GM23248 (cell line): ENCODE measurements at regions not wholly inside any gene's neighbourhood (a gene's known extent, or its start where the extent isn't known, plus 50 kb on each side); places are given as distances from the start of the nearest gene placed in this dataset.
A peak's percentile ranks its signal among the peaks of the same experiment; 100 is the strongest.

Experiments
- DNase-seq: peaks from one replicate; pipeline ENCODE4 v3.0.0-alpha.2; 2015
- H2AFZ ChIP-seq: fragments of 200-600 bp; sonication (generic); 2 replicates; pipeline ENCODE4 v1.6.1; 2016; ENCODE audit warnings: antibody characterized with exemption
- H3F3A ChIP-seq: fragments of 200-600 bp; sonication (generic); 2 replicates; pipeline ENCODE4 v1.6.1; 2016; ENCODE audit warnings: mild to moderate bottlenecking, antibody characterized with exemption, mixed run types; ENCODE audit not compliant: insufficient read depth
- H3K27ac ChIP-seq: fragments of 200-600 bp; sonication (generic); 2 replicates; pipeline ENCODE4 v1.5.1; 2016; ENCODE audit warnings: mild to moderate bottlenecking
- H3K27me3 ChIP-seq: fragments of 200-600 bp; sonication (generic); replicated peaks from 2 replicates; pipeline ENCODE4 v1.6.1; 2016; ENCODE audit warnings: mild to moderate bottlenecking; ENCODE audit not compliant: insufficient read depth
- H3K36me3 ChIP-seq: fragments of 200-600 bp; sonication (generic); 2 replicates; pipeline ENCODE4 v1.6.1; 2016; ENCODE audit warnings: low read depth, mild to moderate bottlenecking
- H3K4me1 ChIP-seq: fragments of 200-600 bp; sonication (generic); 2 replicates; pipeline ENCODE4 v1.6.1; 2016; ENCODE audit warnings: mild to moderate bottlenecking; ENCODE audit not compliant: insufficient read depth
- H3K4me2 ChIP-seq: fragments of 200-600 bp; sonication (generic); one replicate; pipeline ENCODE4 v1.6.1; 2016; ENCODE audit warnings: mild to moderate bottlenecking; ENCODE audit not compliant: unreplicated experiment
- H3K4me3 ChIP-seq: fragments of 200-600 bp; sonication (generic); 2 replicates; pipeline ENCODE4 v1.5.1; 2016; ENCODE audit warnings: mild to moderate bottlenecking
- H3K79me2 ChIP-seq: fragments of 200-600 bp; sonication (generic); 2 replicates; pipeline ENCODE4 v1.6.1; 2016; ENCODE audit warnings: mild to moderate bottlenecking; ENCODE audit not compliant: insufficient read depth
- H3K9ac ChIP-seq: fragments of 200-600 bp; sonication (generic); 2 replicates; pipeline ENCODE4 v1.6.1; 2016; ENCODE audit warnings: mild to moderate bottlenecking
- H3K9me2 ChIP-seq: fragments of 200-600 bp; sonication (generic); 2 replicates; pipeline ENCODE4 v1.6.1; 2016; ENCODE audit warnings: mixed run types, mild to moderate bottlenecking, moderate library complexity; ENCODE audit not compliant: insufficient read depth
- H3K9me3 ChIP-seq: fragments of 200-600 bp; sonication (generic); one replicate; pipeline ENCODE4 v1.6.1; 2017; ENCODE audit warnings: low read depth
- H4K20me1 ChIP-seq: fragments of 200-600 bp; sonication (generic); 2 replicates; pipeline ENCODE4 v1.6.0; 2016; ENCODE audit not compliant: insufficient read depth
- EZH2 ChIP-seq: fragments of 200-600 bp; sonication (generic); IDR thresholded peaks from 2 replicates; pipeline ENCODE4 v1.6.1; 2018; ENCODE audit warnings: antibody characterized with exemption, mild to moderate bottlenecking; ENCODE audit not compliant: insufficient read depth, poor library complexity, severe bottlenecking
- EZH2phosphoT487 ChIP-seq: fragments of 200-600 bp; sonication (generic); IDR thresholded peaks from 2 replicates; pipeline ENCODE4 v1.6.1; 2018; ENCODE audit warnings: antibody characterized with exemption, moderate library complexity, mild to moderate bottlenecking, low read depth; ENCODE audit not compliant: insufficient read depth
- WGBS, 2 experiments: methylation state at CpG; one replicate each; pipeline ENCODE4 v1.1.6; 2015 to 2017; ENCODE audit warnings: low lambda C conversion rate in 2 of 2, low coverage in 1 of 2; ENCODE audit errors: missing lambda C conversion rate in 2 of 2; 5-methylcytosine and 5-hydroxymethylcytosine counted together
- in situ Hi-C: fragments of 300-500 bp; cut with MboI; formaldehyde crosslinking; loops from 2 replicates; pipeline ENCODE4 v1.15.0; 2020

DNA sequence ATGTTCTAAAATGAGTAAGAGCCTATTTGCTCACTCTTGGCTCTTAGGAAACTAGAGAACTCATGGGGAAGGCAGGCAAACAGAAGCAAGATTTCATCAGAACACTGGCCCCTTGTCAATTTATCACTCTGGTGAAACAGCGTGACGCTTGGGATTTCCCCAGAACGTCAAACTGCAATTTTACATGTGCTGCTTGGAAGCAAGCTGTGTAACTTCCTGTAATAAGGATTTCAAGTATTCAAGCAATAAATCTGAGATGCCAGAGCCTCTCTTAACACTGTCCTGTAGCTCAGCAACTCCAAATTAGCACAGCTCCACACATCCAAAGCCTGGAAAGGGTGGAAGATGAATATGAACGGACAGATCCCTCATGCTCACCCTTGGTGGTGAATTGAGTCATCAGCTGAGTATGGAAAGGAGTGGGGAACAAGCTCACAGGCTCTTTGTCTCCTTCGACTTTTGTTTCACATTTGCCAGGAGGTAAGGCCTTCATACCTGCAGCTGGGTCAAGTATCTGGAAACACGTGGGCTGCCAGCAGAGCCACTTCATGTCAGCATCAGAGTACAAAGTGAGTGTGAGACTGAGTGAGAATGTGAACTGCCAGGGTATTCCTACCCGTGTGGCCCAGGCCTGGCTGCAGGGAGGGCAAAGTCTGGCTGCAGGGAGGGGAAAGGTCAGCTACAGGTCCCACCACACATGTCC, 140.4 kb upstream of the NAMPT start:
- Histone ChIP-seq H3K9ac (peak overlapping the region; percentile 69), H2AFZ (peak overlapping the region; percentile 31), H3K4me1 (peaks cover 33% of the 10 kb centered on the region), H3F3A (peaks cover 32% of the 10 kb centered on the region), H3K4me3 (peak overlapping the region; percentile 49), H3K79me2 (no peaks in the 10 kb centered on the region), H4K20me1 (no peaks in the 10 kb centered on the region), H3K9me2 (no peaks in the 10 kb centered on the region), H3K4me2 (peak overlapping the region; percentile 60), H3K27me3 (no peaks in the 10 kb centered on the region), H3K36me3 (no peaks in the 10 kb centered on the region), H3K27ac (peak overlapping the region; percentile 83), H3K9me3 (no peaks in the 10 kb centered on the region)
- peak; percentile 98 for DNase-seq
- 2% methylated on average over 7 of the region's 7 CpGs for WGBS, 2 experiments
- TF ChIP-seq EZH2 (no peak), EZH2phosphoT487 (0 out of 2 replicates have a peak, but pooled peaks have one; percentile 65)
- in situ Hi-C loops: no loop called here

DNA sequence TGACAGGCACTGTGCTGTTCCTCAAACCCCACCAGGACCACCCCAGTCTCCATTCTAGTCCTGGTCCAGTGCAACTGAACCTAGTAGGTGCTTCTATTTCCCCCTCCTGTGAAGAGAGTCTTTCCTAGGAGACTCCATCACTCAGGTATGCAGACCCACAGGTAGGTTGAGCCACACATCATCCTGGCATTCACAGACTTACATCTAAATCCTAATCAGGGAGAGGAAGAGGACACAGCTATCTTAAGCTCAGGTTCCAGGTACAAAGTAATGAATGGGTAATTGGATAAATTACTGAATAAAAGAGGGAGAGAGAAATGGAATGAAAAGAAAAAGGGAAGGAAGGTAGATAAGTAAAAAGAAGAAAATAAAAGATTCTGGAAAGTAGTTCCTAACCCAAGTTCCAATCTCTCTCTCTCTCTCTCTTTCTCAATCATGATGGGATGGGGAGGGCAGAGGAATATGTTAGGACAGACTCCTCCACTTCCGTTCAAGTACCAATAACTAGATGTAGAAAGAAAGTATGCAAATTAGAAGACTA, 139.8 kb upstream of the NAMPT start:
- H3K27me3 ChIP-seq: no peaks in the 10 kb centered on the region
- H3K79me2 ChIP-seq: no peaks in the 10 kb centered on the region
- no peaks in the 10 kb centered on the region for H3K9me3 ChIP-seq
- in situ Hi-C loops: no loop called here
- peaks cover 33% of the 10 kb centered on the region for H3K4me1 ChIP-seq
- WGBS, 2 experiments: 0% methylated on average over 1 of the region's 1 CpG
- DNase-seq: no peak
- H3K4me3 ChIP-seq: no peak overlapping the region
- peaks cover 32% of the 10 kb centered on the region for H3F3A ChIP-seq
- H2AFZ ChIP-seq: no peak overlapping the region
- no peaks in the 10 kb centered on the region for H3K36me3 ChIP-seq
- no peak overlapping the region for H3K9ac ChIP-seq
- H3K4me2 ChIP-seq: peak overlapping the region; percentile 44
- TF ChIP-seq EZH2phosphoT487: no peak
- TF ChIP-seq EZH2: no peak
- peak overlapping the region; percentile 83 for H3K27ac ChIP-seq
- H4K20me1 ChIP-seq: no peaks in the 10 kb centered on the region
- H3K9me2 ChIP-seq: no peaks in the 10 kb centered on the region

DNA sequence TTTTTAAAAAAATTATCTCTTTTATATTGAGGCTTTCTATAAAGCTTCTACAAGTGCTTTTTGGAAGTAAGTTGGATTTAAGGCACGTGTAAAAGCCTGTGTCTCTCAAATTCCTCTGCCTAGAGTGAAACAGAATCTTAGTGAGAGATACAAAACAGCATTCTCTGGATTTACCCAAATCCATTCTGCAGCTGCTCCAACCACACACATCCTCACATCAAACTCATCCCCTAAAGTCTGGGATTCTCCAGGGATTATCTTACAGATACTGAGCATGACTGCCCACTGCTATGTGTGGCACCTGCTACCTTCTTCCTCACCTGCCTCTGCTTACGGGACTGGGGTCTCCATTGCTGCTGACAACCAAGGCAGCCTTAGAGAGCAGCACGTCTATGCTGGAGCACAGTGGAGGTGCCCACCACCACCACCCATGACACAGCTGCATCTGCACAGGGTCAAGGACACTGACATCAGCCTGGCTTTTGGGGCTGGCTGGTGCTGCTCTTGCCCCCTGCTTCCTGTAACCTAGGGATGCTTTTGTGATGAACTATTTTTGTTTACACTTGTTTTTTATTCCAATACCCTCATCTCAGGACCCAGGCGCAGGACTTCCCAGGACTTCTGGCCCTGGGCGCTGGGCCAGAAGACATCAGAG, 139.2 kb upstream of the NAMPT start:
- Histone ChIP-seq H3F3A (peaks cover 32% of the 10 kb centered on the region), H3K4me1 (peaks cover 33% of the 10 kb centered on the region), H3K9ac (no peak overlapping the region), H3K27me3 (no peaks in the 10 kb centered on the region), H3K79me2 (no peaks in the 10 kb centered on the region), H3K9me3 (no peaks in the 10 kb centered on the region), H3K36me3 (no peaks in the 10 kb centered on the region), H3K9me2 (no peaks in the 10 kb centered on the region), H3K27ac (no peak overlapping the region), H3K4me3 (no peak overlapping the region), H2AFZ (no peak overlapping the region), H4K20me1 (no peaks in the 10 kb centered on the region), H3K4me2 (peak overlapping the region; percentile 44)
- no peak for DNase-seq
- WGBS, 2 experiments: 97 to 98% methylated on average over 5 of the region's 5 CpGs
- TF ChIP-seq EZH2: no peak
- no peak for TF ChIP-seq EZH2phosphoT487
- in situ Hi-C loops: no loop called here

DNA sequence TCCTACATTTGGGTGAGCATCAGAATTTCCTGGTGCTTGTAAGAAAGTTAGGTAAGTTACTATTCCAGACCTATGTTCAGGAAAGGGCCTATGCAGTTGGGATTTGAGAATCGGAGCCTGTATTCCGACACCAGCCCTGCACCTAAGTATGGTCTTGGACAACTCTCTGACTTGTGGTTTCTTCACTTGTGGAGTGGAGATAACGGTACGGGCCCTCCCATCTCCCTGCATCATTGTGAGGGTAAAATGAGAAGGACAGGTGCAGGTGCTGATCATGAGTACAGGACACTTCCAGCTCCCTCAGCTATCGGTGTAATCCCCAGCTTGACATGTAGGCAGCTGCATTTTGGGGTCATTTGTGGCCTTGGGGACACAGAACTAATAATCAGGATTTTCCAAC, 138.3 kb upstream of the NAMPT start:
- no peaks in the 10 kb centered on the region for H3K36me3 ChIP-seq
- no peaks in the 10 kb centered on the region for H3K27me3 ChIP-seq
- H3F3A ChIP-seq: peaks cover 32% of the 10 kb centered on the region
- TF ChIP-seq EZH2 (no peak), EZH2phosphoT487 (no peak)
- no peaks in the 10 kb centered on the region for H3K9me2 ChIP-seq
- H3K9me3 ChIP-seq: no peaks in the 10 kb centered on the region
- no peak overlapping the region for H2AFZ ChIP-seq
- peaks cover 33% of the 10 kb centered on the region for H3K4me1 ChIP-seq
- DNase-seq: no peak
- 85 to 92% methylated on average over 5 of the region's 5 CpGs for WGBS, 2 experiments
- H3K9ac ChIP-seq: no peak overlapping the region
- H4K20me1 ChIP-seq: no peaks in the 10 kb centered on the region
- no peak overlapping the region for H3K27ac ChIP-seq
- in situ Hi-C loops: no loop called here
- H3K79me2 ChIP-seq: no peaks in the 10 kb centered on the region
- H3K4me3 ChIP-seq: no peak overlapping the region
- H3K4me2 ChIP-seq: no peak overlapping the region
